ENCODE measurements at regions not wholly inside any gene's neighbourhood (a gene's known extent, or its start where the extent isn't known, plus 50 kb on each side); places are given as distances from the start of the nearest gene placed in this dataset.

DNA sequence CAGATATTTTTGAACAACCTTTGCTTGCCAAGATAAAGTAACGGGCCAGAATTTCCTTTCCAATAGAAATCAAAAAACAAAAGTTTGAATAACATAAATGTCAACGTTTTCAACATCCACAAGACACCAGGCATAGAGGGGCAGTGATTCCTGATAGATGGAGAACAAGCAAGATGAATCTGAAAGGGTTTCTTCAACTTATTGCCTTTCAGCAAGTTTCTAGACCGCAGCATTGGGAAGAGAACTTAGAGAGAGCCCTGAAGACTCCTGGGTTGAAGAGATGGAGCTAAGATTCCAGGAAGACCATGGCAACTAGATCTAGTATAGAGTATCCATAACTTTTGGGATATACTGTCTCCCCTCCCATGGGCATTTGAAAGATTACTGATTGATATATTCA lies 751.4 kb upstream of the CTNND2 start:
- TF ChIP-seq OSR1 (CRISPR knock-in tag; IDR thresholded peaks at IDR 0.05), result no peak
- no peak for TF ChIP-seq ARNTL (CRISPR knock-in tag; IDR thresholded peaks at IDR 0.05; ENCODE audit: borderline replicate concordance, low read depth)
- no peak for TF ChIP-seq BACH2 (CRISPR knock-in tag; IDR thresholded peaks at IDR 0.05; ENCODE audit: borderline replicate concordance)
- no peak for TF ChIP-seq GLIS3 (CRISPR knock-in tag; IDR thresholded peaks at IDR 0.05)
- TF ChIP-seq ESRRG (CRISPR knock-in tag; IDR thresholded peaks at IDR 0.05), result no peak
- TF ChIP-seq ZFP3 (CRISPR knock-in tag; IDR thresholded peaks at IDR 0.05), result no peak
- no peak for TF ChIP-seq ZFP30 (CRISPR knock-in tag; IDR thresholded peaks at IDR 0.05)
- TF ChIP-seq, protein P1, sequence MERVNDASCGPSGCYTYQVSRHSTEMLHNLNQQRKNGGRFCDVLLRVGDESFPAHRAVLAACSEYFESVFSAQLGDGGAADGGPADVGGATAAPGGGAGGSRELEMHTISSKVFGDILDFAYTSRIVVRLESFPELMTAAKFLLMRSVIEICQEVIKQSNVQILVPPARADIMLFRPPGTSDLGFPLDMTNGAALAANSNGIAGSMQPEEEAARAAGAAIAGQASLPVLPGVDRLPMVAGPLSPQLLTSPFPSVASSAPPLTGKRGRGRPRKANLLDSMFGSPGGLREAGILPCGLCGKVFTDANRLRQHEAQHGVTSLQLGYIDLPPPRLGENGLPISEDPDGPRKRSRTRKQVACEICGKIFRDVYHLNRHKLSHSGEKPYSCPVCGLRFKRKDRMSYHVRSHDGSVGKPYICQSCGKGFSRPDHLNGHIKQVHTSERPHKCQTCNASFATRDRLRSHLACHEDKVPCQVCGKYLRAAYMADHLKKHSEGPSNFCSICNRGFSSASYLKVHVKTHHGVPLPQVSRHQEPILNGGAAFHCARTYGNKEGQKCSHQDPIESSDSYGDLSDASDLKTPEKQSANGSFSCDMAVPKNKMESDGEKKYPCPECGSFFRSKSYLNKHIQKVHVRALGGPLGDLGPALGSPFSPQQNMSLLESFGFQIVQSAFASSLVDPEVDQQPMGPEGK (CRISPR knock-in tag; IDR thresholded peaks at IDR 0.05; ENCODE audit: borderline replicate concordance), result no peak
- TF ChIP-seq SNAI2 (CRISPR knock-in tag; IDR thresholded peaks at IDR 0.05), result no peak
- no peak for TF ChIP-seq ZNF565 (CRISPR knock-in tag; conservative IDR thresholded peaks at IDR 0.05; ENCODE audit: low read depth)
- TF ChIP-seq, protein P2, sequence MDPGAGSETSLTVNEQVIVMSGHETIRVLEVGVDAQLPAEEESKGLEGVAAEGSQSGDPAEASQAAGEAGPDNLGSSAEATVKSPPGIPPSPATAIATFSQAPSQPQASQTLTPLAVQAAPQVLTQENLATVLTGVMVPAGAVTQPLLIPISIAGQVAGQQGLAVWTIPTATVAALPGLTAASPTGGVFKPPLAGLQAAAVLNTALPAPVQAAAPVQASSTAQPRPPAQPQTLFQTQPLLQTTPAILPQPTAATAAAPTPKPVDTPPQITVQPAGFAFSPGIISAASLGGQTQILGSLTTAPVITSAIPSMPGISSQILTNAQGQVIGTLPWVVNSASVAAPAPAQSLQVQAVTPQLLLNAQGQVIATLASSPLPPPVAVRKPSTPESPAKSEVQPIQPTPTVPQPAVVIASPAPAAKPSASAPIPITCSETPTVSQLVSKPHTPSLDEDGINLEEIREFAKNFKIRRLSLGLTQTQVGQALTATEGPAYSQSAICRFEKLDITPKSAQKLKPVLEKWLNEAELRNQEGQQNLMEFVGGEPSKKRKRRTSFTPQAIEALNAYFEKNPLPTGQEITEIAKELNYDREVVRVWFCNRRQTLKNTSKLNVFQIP (CRISPR knock-in tag; IDR thresholded peaks at IDR 0.05; ENCODE audit: borderline replicate concordance, low read depth), result no peak
- TF ChIP-seq RARB (CRISPR knock-in tag; IDR thresholded peaks at IDR 0.05), result no peak
- no peak for TF ChIP-seq ZNF8 (CRISPR knock-in tag; IDR thresholded peaks at IDR 0.05)

Measured in SK-N-SH treated with all-trans-retinoic acid at 6 μM for 48 hours (cell line).